Esophagus muscularis mucosa (tissue), 4 donors: ENCODE measurements at regions not wholly inside any gene's neighbourhood (a gene's known extent, or its start where the extent isn't known, plus 50 kb on each side); places are given as distances from the start of the nearest gene placed in this dataset.

Source experiments
- CTCF ChIP-seq, 3 experiments: fragments of 200-600 bp in 2 of 3; fragments of 450-650 bp in 1 of 3; sonication (generic) in 2 of 3; IDR thresholded peaks; one replicate each; pipeline ENCODE4 v1.5.1; 2017 to 2019; ENCODE audit warnings: antibody characterized with exemption in 3 of 3, mild to moderate bottlenecking in 2 of 3, moderate library complexity in 1 of 3
- EP300 ChIP-seq: sonication (generic); formaldehyde crosslinking; IDR thresholded peaks from one replicate; pipeline ENCODE4 v1.6.1; 2017; ENCODE audit warnings: antibody characterized with exemption
- POLR2A ChIP-seq: fragments of 450-650 bp; IDR thresholded peaks from one replicate; pipeline ENCODE4 v1.6.1; 2017; ENCODE audit warnings: antibody characterized with exemption, moderate library complexity, mild to moderate bottlenecking, low read depth

GRCh38 chr2:239894276-239894675 lies 130.9 kb downstream of the NDUFA10 start:
- TF ChIP-seq CTCF (IDR thresholded peaks at IDR 0.05) (no peak), EP300 (no peak), POLR2A (no peak)
